Pancreas (tissue), 10 donors: ENCODE measurements at regions not wholly inside any gene's neighbourhood (a gene's known extent, or its start where the extent isn't known, plus 50 kb on each side); places are given as distances from the start of the nearest gene placed in this dataset.
A peak's percentile ranks its signal among the peaks of the same experiment; 100 is the strongest.

ENCODE experiments used
- ATAC-seq, 4 donors: fragments of 200-7000 bp; cut with Tn5 transposase; one replicate each; pipeline versions ENCODE4 v1.8.0 to v1.9.1; 2020; ENCODE audit warnings: mild to moderate bottlenecking in 4 of 4, moderate library complexity in 4 of 4
- DNase-seq, 6 donors: peaks; one replicate each; pipeline ENCODE4 v3.0.0-alpha.2; 2020
- FAIRE-seq: peaks from 2 replicates; lab custom pipeline; 2012; peaks lifted over from hg19 to GRCh38; lab: Jason Lieb, UNC
- H3K27ac ChIP-seq, 4 donors: fragments of 200-600 bp; sonication (generic); 1 replicate in 3 of 4; 2 replicates in 1 of 4; pipeline versions ENCODE4 v1.5.0 to v1.8.0; 2020
- H3K27me3 ChIP-seq, 4 donors: fragments of 200-600 bp; one replicate each; pipeline ENCODE4 v1.8.0; 2021
- H3K36me3 ChIP-seq, 3 donors: fragments of 200-600 bp; sonication (generic) in 1 of 3; one replicate each; pipeline versions ENCODE4 v1.5.0 to v1.8.0; 2020 to 2021
- H3K4me1 ChIP-seq, 3 donors: fragments of 200-600 bp; one replicate each; pipeline ENCODE4 v1.8.0; 2021
- H3K4me3 ChIP-seq, 4 donors: fragments of 200-600 bp; sonication (generic) in 2 of 4; one replicate each; pipeline versions ENCODE4 v1.5.0 to v1.8.0; 2020 to 2021
- H3K9me3 ChIP-seq, 4 donors: fragments of 200-600 bp; one replicate each; pipeline ENCODE4 v1.8.0; 2021
- whole genome bisulfite sequencing, 2 donors: extraction: QIAGEN DNeasy Blood & Tissue Kit; methylation state at CpG; one replicate each; pipeline ENCODE4 v1.1.7; 2013; 5-methylcytosine and 5-hydroxymethylcytosine counted together
- intact Hi-C, 3 donors: fragments of 100-400 bp; cut with DNase I; formaldehyde crosslinking; loops; one replicate each; pipeline versions ENCODE4 v1.11.1 to v1.14.2; 2022
- TF ChIP-seq, protein P1 (sequence below), 4 donors: fragments of 200-600 bp; sonication (generic) in 3 of 4; IDR thresholded peaks; one replicate each; pipeline versions ENCODE4 v1.5.0 to v1.8.0; 2021; ENCODE audit warnings: antibody characterized with exemption in 4 of 4
- donor health status: healthy with polysubstance abuse.
- donor health status: DM: no; HTN: no; CAD: no; lungs with moderate emphysema.
- donor health status: DM: no; HTN: no; CAD: no.
- donor health status: control.
- donor health status: control.
- donor health status: Bipolar disorder and iron deficiency.
- donor health status: DM: yes; HTN: yes; CAD: no.
- donor health status: DM: no; HTN: no; CAD: no.
- donor health status: DM: no; HTN: no; CAD: no.
- donor health status: DM: yes; HTN: yes; CAD: no.

DNA sequence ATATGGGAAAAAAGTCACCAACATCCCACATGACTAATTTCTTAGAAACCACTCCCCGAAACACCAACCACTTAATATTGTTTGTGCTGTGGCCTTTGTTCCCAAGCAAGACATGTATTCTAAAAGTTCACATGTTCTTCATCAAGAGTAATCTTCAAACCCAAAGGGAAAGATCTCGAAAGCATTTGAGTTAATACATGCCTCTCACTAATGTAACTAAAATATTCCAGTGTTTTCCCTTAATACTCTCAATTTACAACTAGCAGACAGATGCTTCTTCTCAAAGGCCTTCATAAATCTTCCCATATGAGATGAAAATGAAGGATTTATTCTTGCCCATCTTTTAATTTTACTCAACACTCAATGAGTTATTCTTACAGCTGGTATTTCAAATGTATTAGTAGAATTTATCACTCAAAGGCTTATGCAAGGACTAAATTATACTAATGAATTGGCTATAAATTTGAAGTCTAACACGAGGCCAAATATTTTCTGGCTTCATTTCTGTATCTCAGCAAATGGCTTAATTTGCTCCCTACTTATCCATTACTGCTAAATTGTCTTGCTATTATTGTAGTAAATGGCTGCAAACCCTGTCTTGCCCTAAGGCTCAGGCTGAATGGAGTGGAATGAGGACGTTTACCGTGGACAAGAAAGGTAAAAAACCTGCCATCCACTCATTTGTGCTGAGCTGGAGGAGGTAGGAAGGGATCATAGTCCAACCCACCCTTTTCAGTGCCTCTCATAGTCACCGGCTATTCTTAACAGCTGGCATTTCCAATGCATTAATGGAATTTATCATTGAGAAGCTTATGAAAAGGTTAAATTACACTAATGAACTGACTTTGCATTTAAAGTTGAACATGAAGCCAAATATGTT, 474.4 kb downstream of the RASEF start:
- Histone ChIP-seq H3K9me3 (no peaks in the 10 kb centered on the region), H3K4me1 (peaks cover 0 to 3% (median 0%) of the 10 kb centered on the region in 3 donors), H3K27me3 (no peaks in the 10 kb centered on the region), H3K4me3 (no peak overlapping the region), H3K27ac (no peak overlapping the region), H3K36me3 (no peaks in the 10 kb centered on the region)
- TF ChIP-seq, protein P1, sequence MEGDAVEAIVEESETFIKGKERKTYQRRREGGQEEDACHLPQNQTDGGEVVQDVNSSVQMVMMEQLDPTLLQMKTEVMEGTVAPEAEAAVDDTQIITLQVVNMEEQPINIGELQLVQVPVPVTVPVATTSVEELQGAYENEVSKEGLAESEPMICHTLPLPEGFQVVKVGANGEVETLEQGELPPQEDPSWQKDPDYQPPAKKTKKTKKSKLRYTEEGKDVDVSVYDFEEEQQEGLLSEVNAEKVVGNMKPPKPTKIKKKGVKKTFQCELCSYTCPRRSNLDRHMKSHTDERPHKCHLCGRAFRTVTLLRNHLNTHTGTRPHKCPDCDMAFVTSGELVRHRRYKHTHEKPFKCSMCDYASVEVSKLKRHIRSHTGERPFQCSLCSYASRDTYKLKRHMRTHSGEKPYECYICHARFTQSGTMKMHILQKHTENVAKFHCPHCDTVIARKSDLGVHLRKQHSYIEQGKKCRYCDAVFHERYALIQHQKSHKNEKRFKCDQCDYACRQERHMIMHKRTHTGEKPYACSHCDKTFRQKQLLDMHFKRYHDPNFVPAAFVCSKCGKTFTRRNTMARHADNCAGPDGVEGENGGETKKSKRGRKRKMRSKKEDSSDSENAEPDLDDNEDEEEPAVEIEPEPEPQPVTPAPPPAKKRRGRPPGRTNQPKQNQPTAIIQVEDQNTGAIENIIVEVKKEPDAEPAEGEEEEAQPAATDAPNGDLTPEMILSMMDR (IDR thresholded peaks at IDR 0.05), result no peak
- FAIRE-seq (no peak), DNase-seq (no peak), ATAC-seq (no peak)
- whole genome bisulfite sequencing, 2 donors, result 80 to 81% methylated on average over 6 of the region's 6 CpGs
- intact Hi-C loops, result no loop called here

DNA sequence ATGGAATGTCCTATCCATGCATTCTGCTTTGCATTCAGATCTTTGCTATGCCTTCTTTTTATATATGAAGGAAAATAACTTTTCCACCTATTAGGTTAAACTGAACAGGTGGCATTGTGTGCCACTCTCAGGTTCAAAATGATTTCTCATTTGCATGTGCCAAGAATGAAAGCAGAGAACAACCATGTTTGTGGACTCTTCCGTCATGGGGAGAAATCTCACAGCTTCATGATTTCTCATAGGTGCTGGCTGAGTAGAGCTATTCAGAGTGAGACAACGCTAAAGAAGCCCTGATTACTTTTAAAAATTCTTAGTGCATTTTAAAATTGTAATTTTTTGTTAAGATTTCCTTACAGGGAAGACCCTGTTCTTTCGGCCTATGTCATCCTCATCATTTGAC, 472.1 kb downstream of the RASEF start:
- FAIRE-seq (no peak), DNase-seq (no peak), ATAC-seq (peak in 3 of 4 donors; percentile 39 to 53 (median 50))
- intact Hi-C loops, result no loop called here
- 62 to 70% methylated on average over 3 of the region's 3 CpGs for WGBS, 2 donors
- no peaks in the 10 kb centered on the region for H3K4me1 ChIP-seq
- no peaks in the 10 kb centered on the region for H3K9me3 ChIP-seq
- no peaks in the 10 kb centered on the region for H3K36me3 ChIP-seq
- H3K4me3 ChIP-seq, result no peak overlapping the region
- no peak overlapping the region for H3K27ac ChIP-seq
- H3K27me3 ChIP-seq, result no peaks in the 10 kb centered on the region
- TF ChIP-seq, protein P1 (IDR thresholded peaks at IDR 0.05), result no peak

DNA sequence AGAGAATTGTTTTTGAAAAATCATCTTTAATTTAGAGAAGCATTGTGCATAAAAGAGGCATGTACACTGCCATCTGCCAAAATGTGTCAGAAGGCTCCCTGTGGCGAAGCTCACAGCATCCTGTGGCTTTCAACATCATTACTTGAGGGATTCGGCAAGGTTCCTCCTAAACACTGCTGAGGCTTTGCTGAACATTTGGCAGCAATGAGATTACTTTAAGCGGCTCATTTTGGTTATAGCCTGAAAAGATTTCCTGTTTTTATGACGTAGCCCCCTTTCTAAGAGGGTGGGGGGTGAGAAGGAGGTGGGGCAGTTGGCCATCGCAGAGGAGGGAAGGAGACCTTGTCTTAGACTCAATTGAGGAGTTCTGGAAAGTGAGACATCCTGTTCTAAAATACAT, 469.4 kb downstream of the RASEF start:
- peaks cover 0 to 10% (median 9%) of the 10 kb centered on the region in 3 donors for H3K4me1 ChIP-seq
- no peak overlapping the region for H3K27ac ChIP-seq
- ATAC-seq (no peak), DNase-seq (no peak), FAIRE-seq (no peak)
- H3K36me3 ChIP-seq, result no peaks in the 10 kb centered on the region
- 88 to 90% methylated on average over 5 of the region's 5 CpGs for WGBS, 2 donors
- H3K27me3 ChIP-seq, result no peaks in the 10 kb centered on the region
- H3K9me3 ChIP-seq, result no peaks in the 10 kb centered on the region
- intact Hi-C loops, result no loop called here
- TF ChIP-seq, protein P1 (IDR thresholded peaks at IDR 0.05), result no peak
- no peak overlapping the region for H3K4me3 ChIP-seq

DNA sequence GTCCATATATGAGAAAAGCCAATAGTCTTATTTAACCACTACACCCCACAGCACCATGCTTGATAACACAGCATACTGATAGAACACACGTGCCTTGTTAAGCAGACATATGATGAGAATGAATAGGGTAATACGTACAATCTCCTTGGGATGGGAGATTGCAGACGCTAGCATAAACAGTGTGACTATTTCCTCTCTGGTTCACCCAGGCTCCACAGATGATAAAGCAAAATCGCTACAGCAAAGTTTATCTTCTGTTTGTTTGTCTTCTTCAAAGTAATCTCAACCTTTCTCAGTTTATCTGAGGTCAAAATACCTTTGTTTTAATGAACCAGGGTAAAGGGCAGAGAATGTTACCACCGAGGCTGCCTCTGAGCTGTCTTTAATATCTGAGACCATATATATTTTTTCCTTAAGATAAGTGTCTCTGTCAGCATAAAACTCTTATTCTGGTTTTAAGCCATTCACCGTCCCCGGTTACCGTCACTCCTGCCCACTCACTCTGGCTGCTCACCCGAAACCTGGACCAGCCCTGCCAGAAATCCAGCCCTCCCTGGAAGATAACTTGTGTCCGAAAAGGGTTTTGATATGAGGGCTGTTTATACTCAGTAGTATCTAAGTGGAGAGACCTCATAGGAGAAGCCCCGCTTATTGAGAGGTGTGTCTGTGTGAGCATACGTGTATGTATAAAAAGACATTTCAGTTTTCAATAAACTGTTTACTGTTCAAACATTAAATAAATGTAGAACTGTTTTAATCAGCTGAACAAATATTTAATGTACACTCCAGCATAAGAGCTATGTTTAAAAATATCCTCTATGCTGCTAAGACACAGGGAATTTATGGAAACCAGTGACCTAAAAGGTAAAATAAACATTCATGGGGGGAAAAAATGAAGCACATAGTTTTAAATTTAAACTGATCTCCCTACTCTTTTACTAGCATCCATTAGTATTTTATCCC, 465.4 kb downstream of the RASEF start:
- TF ChIP-seq, protein P1 (IDR thresholded peaks at IDR 0.05), result no peak
- Histone ChIP-seq H3K4me1 (peaks cover 23 to 40% (median 25%) of the 10 kb centered on the region in 3 donors), H3K27ac (peak overlapping the region in 3 of 4 donors; percentile 60 to 83 (median 78)), H3K36me3 (no peaks in the 10 kb centered on the region), H3K4me3 (peak overlapping the region in 1 of 4 donors; percentile 0), H3K9me3 (no peaks in the 10 kb centered on the region), H3K27me3 (no peaks in the 10 kb centered on the region)
- 25% methylated on average over 12 of the region's 12 CpGs for WGBS, 2 donors
- DNase-seq (peak in 2 of 6 donors; percentile 14 to 51), ATAC-seq (peak; percentile 82 to 86 (median 83)), FAIRE-seq (no peak)
- intact Hi-C loops, result loop anchor here in 1 of 3 donors (5.0 kb wide), 1 partner anchor 35 kb away; no protein-coding TSS in a partner anchor
